Central memory CD8-positive, alpha-beta T cell (primary cell): ENCODE measurements at regions not wholly inside any gene's neighbourhood (a gene's known extent, or its start where the extent isn't known, plus 50 kb on each side); places are given as distances from the start of the nearest gene placed in this dataset.
"Not testable (repeated sequence)": the region's sequence is repeated elsewhere in the genome, so short reads cannot be mapped to it uniquely, and the experiment has no call there.

Experiments used
- ATAC-seq: fragments of 150-1000 bp; cut with Tn5 transposase; replicated peaks from 2 replicates; pipeline ENCODE4 v1.10.0; 2022; ENCODE audit warnings: mild to moderate bottlenecking, moderate FRiP score, moderate number of reproducible peaks; ENCODE audit not compliant: poor library complexity, severe bottlenecking; ENCODE audit errors: extremely low read depth
- DNase-seq, 2 donors: peaks; one replicate each; pipeline ENCODE4 v3.0.0; 2021; ENCODE audit warnings: low spot score in 2 of 2
- H3K27ac Mint-ChIP-seq: one replicate; pipeline ENCODE4 v1.8.0; 2022; ENCODE audit warnings: low read depth, mild to moderate bottlenecking, moderate library complexity, mixed read lengths
- H3K27me3 Mint-ChIP-seq: one replicate; pipeline ENCODE4 v1.8.0; 2022; ENCODE audit warnings: mixed read lengths
- H3K36me3 Mint-ChIP-seq: one replicate; pipeline ENCODE4 v1.8.0; 2022; ENCODE audit warnings: mild to moderate bottlenecking, moderate library complexity, mixed read lengths; ENCODE audit not compliant: insufficient read depth
- H3K4me1 Mint-ChIP-seq: one replicate; pipeline ENCODE4 v1.8.0; 2022; ENCODE audit warnings: mixed read lengths
- H3K4me3 Mint-ChIP-seq: one replicate; pipeline ENCODE4 v1.8.0; 2022; ENCODE audit warnings: mild to moderate bottlenecking, moderate library complexity, mixed read lengths
- H3K9me3 Mint-ChIP-seq: one replicate; pipeline ENCODE4 v1.8.0; 2022; ENCODE audit warnings: mixed read lengths

- DNase-seq (no peak), ATAC-seq (no peak)
- H3K4me3 Mint-ChIP-seq: no peak overlapping the region
- H3K27me3 Mint-ChIP-seq: no peaks in the 10 kb centered on the region
- peaks cover 29% of the 10 kb centered on the region for H3K9me3 Mint-ChIP-seq
- peaks cover 2% of the 10 kb centered on the region for H3K36me3 Mint-ChIP-seq
- H3K4me1 Mint-ChIP-seq: no peaks in the 10 kb centered on the region
- no peak overlapping the region for H3K27ac Mint-ChIP-seq
Measured at GRCh38 chr7:46764100-46764936, 817.6 kb downstream of the TNS3 start.

- DNase-seq (no peak), ATAC-seq (no peak)
- no peak overlapping the region for H3K27ac Mint-ChIP-seq
- H3K9me3 Mint-ChIP-seq: peaks cover 22% of the 10 kb centered on the region
- H3K4me3 Mint-ChIP-seq: no peak overlapping the region
- peaks cover 2% of the 10 kb centered on the region for H3K36me3 Mint-ChIP-seq
- no peaks in the 10 kb centered on the region for H3K4me1 Mint-ChIP-seq
- no peaks in the 10 kb centered on the region for H3K27me3 Mint-ChIP-seq
Measured at GRCh38 chr7:46763344-46763743, 818.6 kb downstream of the TNS3 start.

GRCh38 chr7:46759711-46760480 lies 822.0 kb downstream of the TNS3 start:
- no peak for DNase-seq
- peaks cover 25% of the 10 kb centered on the region for H3K9me3 Mint-ChIP-seq
- no peaks in the 10 kb centered on the region for H3K27me3 Mint-ChIP-seq
- no peak overlapping the region for H3K27ac Mint-ChIP-seq
- H3K36me3 Mint-ChIP-seq: no peaks in the 10 kb centered on the region
- no peak overlapping the region for H3K4me3 Mint-ChIP-seq
- no peak for ATAC-seq
- no peaks in the 10 kb centered on the region for H3K4me1 Mint-ChIP-seq

- H3K36me3 Mint-ChIP-seq: no peaks in the 10 kb centered on the region
- no peaks in the 10 kb centered on the region for H3K27me3 Mint-ChIP-seq
- no peaks in the 10 kb centered on the region for H3K4me1 Mint-ChIP-seq
- DNase-seq (no peak), ATAC-seq (no peak)
- no peak overlapping the region for H3K4me3 Mint-ChIP-seq
- no peak overlapping the region for H3K27ac Mint-ChIP-seq
- H3K9me3 Mint-ChIP-seq: peaks cover 9% of the 10 kb centered on the region
Measured at GRCh38 chr7:46756996-46757395, 824.9 kb downstream of the TNS3 start.

GRCh38 chr7:46756256-46756655 lies 825.7 kb downstream of the TNS3 start:
- no peaks in the 10 kb centered on the region for H3K27me3 Mint-ChIP-seq
- no peaks in the 10 kb centered on the region for H3K36me3 Mint-ChIP-seq
- H3K27ac Mint-ChIP-seq: no peak overlapping the region
- H3K4me1 Mint-ChIP-seq: no peaks in the 10 kb centered on the region
- no peak overlapping the region for H3K4me3 Mint-ChIP-seq
- DNase-seq (no peak), ATAC-seq (no peak)
- peaks cover 6% of the 10 kb centered on the region for H3K9me3 Mint-ChIP-seq

- Mint-ChIP-seq H3K27me3 (no peaks in the 10 kb centered on the region), H3K4me1 (no peaks in the 10 kb centered on the region), H3K27ac (no peak overlapping the region), H3K36me3 (no peaks in the 10 kb centered on the region), H3K9me3 (peaks cover 11% of the 10 kb centered on the region), H3K4me3 (no peak overlapping the region)
- DNase-seq (no peak), ATAC-seq (no peak)
Measured at GRCh38 chr7:46755120-46756034, 826.5 kb downstream of the TNS3 start.

GRCh38 chr7:46754140-46754720 lies 827.7 kb downstream of the TNS3 start:
- H3K27ac Mint-ChIP-seq: no peak overlapping the region
- H3K4me1 Mint-ChIP-seq: no peaks in the 10 kb centered on the region
- no peaks in the 10 kb centered on the region for H3K36me3 Mint-ChIP-seq
- H3K27me3 Mint-ChIP-seq: no peaks in the 10 kb centered on the region
- ATAC-seq (no peak), DNase-seq (no peak)
- no peak overlapping the region for H3K4me3 Mint-ChIP-seq
- peaks cover 11% of the 10 kb centered on the region for H3K9me3 Mint-ChIP-seq

- no peak overlapping the region for H3K27ac Mint-ChIP-seq
- H3K9me3 Mint-ChIP-seq: peaks cover 14% of the 10 kb centered on the region
- no peaks in the 10 kb centered on the region for H3K4me1 Mint-ChIP-seq
- DNase-seq: no peak
- no peak for ATAC-seq
- H3K36me3 Mint-ChIP-seq: no peaks in the 10 kb centered on the region
- H3K27me3 Mint-ChIP-seq: no peaks in the 10 kb centered on the region
- H3K4me3 Mint-ChIP-seq: no peak overlapping the region
Measured at GRCh38 chr7:46753662-46754061, 828.2 kb downstream of the TNS3 start.

- DNase-seq (no peak), ATAC-seq (no peak)
- Mint-ChIP-seq H3K4me1 (no peaks in the 10 kb centered on the region), H3K36me3 (no peaks in the 10 kb centered on the region), H3K9me3 (peaks cover 14% of the 10 kb centered on the region), H3K4me3 (no peak overlapping the region), H3K27me3 (no peaks in the 10 kb centered on the region), H3K27ac (no peak overlapping the region)
Measured at GRCh38 chr7:46752881-46753366, 829.0 kb downstream of the TNS3 start.

- H3K9me3 Mint-ChIP-seq: peaks cover 10% of the 10 kb centered on the region
- not testable (repeated sequence) for H3K4me3 Mint-ChIP-seq, H3K36me3 Mint-ChIP-seq, H3K27me3 Mint-ChIP-seq, ATAC-seq, H3K4me1 Mint-ChIP-seq, DNase-seq, H3K27ac Mint-ChIP-seq
Measured at GRCh38 chr7:46751927-46752723, 829.8 kb downstream of the TNS3 start.

GRCh38 chr7:46751471-46751870 lies 830.4 kb upstream of the IGFBP3 start:
- Mint-ChIP-seq H3K4me1 (no peaks in the 10 kb centered on the region), H3K27me3 (no peaks in the 10 kb centered on the region), H3K4me3 (no peak overlapping the region), H3K27ac (no peak overlapping the region), H3K9me3 (peaks cover 15% of the 10 kb centered on the region), H3K36me3 (no peaks in the 10 kb centered on the region)
- ATAC-seq (no peak), DNase-seq (no peak)
